IPS-18c (cell line): ENCODE measurements at regions not wholly inside any gene's neighbourhood (a gene's known extent, or its start where the extent isn't known, plus 50 kb on each side); places are given as distances from the start of the nearest gene placed in this dataset.
A peak's percentile ranks its signal among the peaks of the same experiment; 100 is the strongest.

Experiments used
- H3K4me3 ChIP-seq: 2 replicates; pipeline ENCODE4 v1.7.0; 2013; ENCODE audit warnings: low read depth, mild to moderate bottlenecking, low read length, moderate library complexity; ENCODE audit not compliant: insufficient read depth
- H3K9me3 ChIP-seq: one replicate; pipeline ENCODE4 v1.6.1; 2013; ENCODE audit warnings: mild to moderate bottlenecking, low read length, moderate library complexity; ENCODE audit not compliant: control insufficient read depth, insufficient read depth

GRCh38 chr22:19631899-19632667 lies 82.2 kb upstream of the SEPTIN5 start:
- Histone ChIP-seq H3K9me3 (no peaks in the 10 kb centered on the region), H3K4me3 (no peak overlapping the region)

GRCh38 chr22:19632668-19633148 lies 81.6 kb upstream of the SEPTIN5 start:
- Histone ChIP-seq H3K9me3 (no peaks in the 10 kb centered on the region), H3K4me3 (no peak overlapping the region)

GRCh38 chr22:19634226-19634975 lies 79.9 kb upstream of the SEPTIN5 start:
- Histone ChIP-seq H3K9me3 (no peaks in the 10 kb centered on the region), H3K4me3 (no peak overlapping the region)

GRCh38 chr22:19635644-19636043 lies 78.7 kb upstream of the SEPTIN5 start:
- no peaks in the 10 kb centered on the region for H3K9me3 ChIP-seq
- no peak overlapping the region for H3K4me3 ChIP-seq

GRCh38 chr22:19636696-19637407 lies 77.5 kb upstream of the SEPTIN5 start:
- Histone ChIP-seq H3K4me3 (no peak overlapping the region), H3K9me3 (no peaks in the 10 kb centered on the region)

- no peak overlapping the region for H3K4me3 ChIP-seq
- no peaks in the 10 kb centered on the region for H3K9me3 ChIP-seq
Measured at GRCh38 chr22:19637408-19638281, 76.7 kb upstream of the SEPTIN5 start.

- H3K9me3 ChIP-seq, result no peaks in the 10 kb centered on the region
- no peak overlapping the region for H3K4me3 ChIP-seq
Measured at GRCh38 chr22:19638282-19639015, 75.9 kb upstream of the SEPTIN5 start.

- Histone ChIP-seq H3K4me3 (no peak overlapping the region), H3K9me3 (no peaks in the 10 kb centered on the region)
Measured at GRCh38 chr22:19639610-19640135, 74.6 kb upstream of the SEPTIN5 start.

- peaks cover 2% of the 10 kb centered on the region for H3K9me3 ChIP-seq
- no peak overlapping the region for H3K4me3 ChIP-seq
Measured at GRCh38 chr22:19640306-19640705, 74.0 kb upstream of the SEPTIN5 start.

- peaks cover 3% of the 10 kb centered on the region for H3K9me3 ChIP-seq
- peak overlapping the region; percentile 34; the same call in 1 of the 2 replicates for H3K4me3 ChIP-seq
Measured at GRCh38 chr22:19641254-19641982, 72.9 kb upstream of the SEPTIN5 start.

GRCh38 chr22:19641983-19642451 lies 72.3 kb upstream of the SEPTIN5 start:
- peaks cover 3% of the 10 kb centered on the region for H3K9me3 ChIP-seq

GRCh38 chr22:19643448-19644313 lies 70.6 kb upstream of the SEPTIN5 start:
- Histone ChIP-seq H3K4me3 (no peak overlapping the region), H3K9me3 (peaks cover 5% of the 10 kb centered on the region)

More at GRCh38 chr22:19641983-19642451, 72.3 kb upstream of the SEPTIN5 start:
- no peak overlapping the region for H3K4me3 ChIP-seq

GRCh38 chr22:19644314-19645223 lies 69.7 kb upstream of the SEPTIN5 start:
- no peak overlapping the region for H3K4me3 ChIP-seq
- H3K9me3 ChIP-seq, result peaks cover 5% of the 10 kb centered on the region

GRCh38 chr22:19645391-19645790 lies 68.9 kb upstream of the SEPTIN5 start:
- no peak overlapping the region for H3K4me3 ChIP-seq
- H3K9me3 ChIP-seq, result peaks cover 5% of the 10 kb centered on the region
